ENCODE measurements at regions not wholly inside any gene's neighbourhood (a gene's known extent, or its start where the extent isn't known, plus 50 kb on each side); places are given as distances from the start of the nearest gene placed in this dataset.

DNA sequence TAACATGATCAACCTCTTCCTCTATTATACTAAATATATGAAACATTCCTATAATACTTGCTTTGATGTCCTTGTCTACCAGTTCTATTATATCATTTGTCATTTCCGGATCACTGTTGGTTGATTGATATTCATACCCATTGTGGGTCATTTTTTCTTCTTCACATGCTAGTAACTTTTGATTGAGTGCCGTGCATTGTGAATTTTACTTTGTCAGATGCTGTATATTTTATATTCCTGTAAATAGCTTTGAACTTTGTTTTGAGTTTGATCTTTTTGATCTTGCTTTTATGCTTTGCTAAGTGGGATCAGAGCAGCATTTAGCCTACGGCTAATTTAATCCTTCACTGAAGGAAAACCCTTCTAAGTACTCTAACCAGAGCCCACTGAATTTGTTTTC lies 168.9 kb upstream of the RAB6C start:
- Histone ChIP-seq H3K36me3 (replicated peaks; ENCODE audit: insufficient read depth, low read length) (no peaks in the 10 kb centered on the region), H3K27ac (ENCODE audit: low read length) (no peak overlapping the region)

DNA sequence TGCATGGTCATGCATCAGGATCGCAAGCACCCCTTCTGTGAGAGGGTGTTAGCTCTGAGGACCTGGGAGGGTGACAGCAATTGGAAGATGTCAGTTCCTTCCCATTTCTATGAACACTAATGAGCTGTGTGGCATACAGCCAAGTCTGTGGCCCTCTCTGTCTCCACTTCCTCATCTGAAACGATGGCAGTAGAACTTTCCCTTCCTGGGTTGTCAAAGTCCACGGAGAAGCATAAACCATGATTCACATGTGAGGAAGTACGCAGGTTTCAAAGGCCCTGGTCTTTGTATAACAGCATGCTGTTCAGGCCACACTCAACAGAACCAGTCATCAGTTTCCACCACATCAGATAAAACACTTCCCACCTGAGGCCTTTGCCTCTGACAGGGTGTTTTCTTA lies 167.4 kb upstream of the RAB6C start:
- Histone ChIP-seq H3K36me3 (replicated peaks; ENCODE audit: insufficient read depth, low read length) (no peaks in the 10 kb centered on the region), H4K20me1 (ENCODE audit: insufficient read depth, low read length) (no peaks in the 10 kb centered on the region), H3K27me3 (replicated peaks; ENCODE audit: insufficient read depth, low read length) (no peaks in the 10 kb centered on the region), H3K9me2 (replicated peaks; ENCODE audit: insufficient read depth, low read length) (no peaks in the 10 kb centered on the region), H3K9ac (ENCODE audit: low read length) (no peak overlapping the region), H3K4me3 (ENCODE audit: low read length) (no peak overlapping the region), H3K27ac (ENCODE audit: low read length) (no peak overlapping the region), H3F3A (ENCODE audit: insufficient read depth, low read length) (no peaks in the 10 kb centered on the region), H3K79me2 (ENCODE audit: low read length) (no peaks in the 10 kb centered on the region), H2AFZ (ENCODE audit: low read length) (no peak overlapping the region), H3K4me1 (ENCODE audit: low read length) (no peaks in the 10 kb centered on the region), H3K4me2 (ENCODE audit: low read depth, low read length) (no peak overlapping the region), H3K9me3 (replicated peaks; ENCODE audit: insufficient read depth, low read length) (no peaks in the 10 kb centered on the region)
- TF ChIP-seq EZH2 (optimal IDR thresholded peaks at IDR 0.05; ENCODE audit: low read depth, low read length) (no peak), EZH2phosphoT487 (IDR thresholded peaks at IDR 0.05; ENCODE audit: low read length) (no peak)
- TF ChIP-seq, protein P1, sequence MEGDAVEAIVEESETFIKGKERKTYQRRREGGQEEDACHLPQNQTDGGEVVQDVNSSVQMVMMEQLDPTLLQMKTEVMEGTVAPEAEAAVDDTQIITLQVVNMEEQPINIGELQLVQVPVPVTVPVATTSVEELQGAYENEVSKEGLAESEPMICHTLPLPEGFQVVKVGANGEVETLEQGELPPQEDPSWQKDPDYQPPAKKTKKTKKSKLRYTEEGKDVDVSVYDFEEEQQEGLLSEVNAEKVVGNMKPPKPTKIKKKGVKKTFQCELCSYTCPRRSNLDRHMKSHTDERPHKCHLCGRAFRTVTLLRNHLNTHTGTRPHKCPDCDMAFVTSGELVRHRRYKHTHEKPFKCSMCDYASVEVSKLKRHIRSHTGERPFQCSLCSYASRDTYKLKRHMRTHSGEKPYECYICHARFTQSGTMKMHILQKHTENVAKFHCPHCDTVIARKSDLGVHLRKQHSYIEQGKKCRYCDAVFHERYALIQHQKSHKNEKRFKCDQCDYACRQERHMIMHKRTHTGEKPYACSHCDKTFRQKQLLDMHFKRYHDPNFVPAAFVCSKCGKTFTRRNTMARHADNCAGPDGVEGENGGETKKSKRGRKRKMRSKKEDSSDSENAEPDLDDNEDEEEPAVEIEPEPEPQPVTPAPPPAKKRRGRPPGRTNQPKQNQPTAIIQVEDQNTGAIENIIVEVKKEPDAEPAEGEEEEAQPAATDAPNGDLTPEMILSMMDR (IDR thresholded peaks at IDR 0.05; ENCODE audit: low read length): no peak
- no peak for DNase-seq

More for the DNA sequence above, 168.9 kb upstream of the RAB6C start:
- Histone ChIP-seq H3K4me1 (ENCODE audit: low read length) (no peaks in the 10 kb centered on the region), H3F3A (ENCODE audit: insufficient read depth, low read length) (no peaks in the 10 kb centered on the region), H3K27me3 (replicated peaks; ENCODE audit: insufficient read depth, low read length) (no peaks in the 10 kb centered on the region), H3K79me2 (ENCODE audit: low read length) (no peaks in the 10 kb centered on the region), H3K9me3 (replicated peaks; ENCODE audit: insufficient read depth, low read length) (no peaks in the 10 kb centered on the region), H4K20me1 (ENCODE audit: insufficient read depth, low read length) (no peaks in the 10 kb centered on the region), H3K4me3 (ENCODE audit: low read length) (no peak overlapping the region), H2AFZ (ENCODE audit: low read length) (no peak overlapping the region), H3K4me2 (ENCODE audit: low read depth, low read length) (no peak overlapping the region), H3K9me2 (replicated peaks; ENCODE audit: insufficient read depth, low read length) (no peaks in the 10 kb centered on the region), H3K9ac (ENCODE audit: low read length) (no peak overlapping the region)
- TF ChIP-seq, protein P1 (IDR thresholded peaks at IDR 0.05; ENCODE audit: low read length): no peak
- TF ChIP-seq EZH2phosphoT487 (IDR thresholded peaks at IDR 0.05; ENCODE audit: low read length) (no peak), EZH2 (optimal IDR thresholded peaks at IDR 0.05; ENCODE audit: low read depth, low read length) (no peak)
- no peak for DNase-seq

DNA sequence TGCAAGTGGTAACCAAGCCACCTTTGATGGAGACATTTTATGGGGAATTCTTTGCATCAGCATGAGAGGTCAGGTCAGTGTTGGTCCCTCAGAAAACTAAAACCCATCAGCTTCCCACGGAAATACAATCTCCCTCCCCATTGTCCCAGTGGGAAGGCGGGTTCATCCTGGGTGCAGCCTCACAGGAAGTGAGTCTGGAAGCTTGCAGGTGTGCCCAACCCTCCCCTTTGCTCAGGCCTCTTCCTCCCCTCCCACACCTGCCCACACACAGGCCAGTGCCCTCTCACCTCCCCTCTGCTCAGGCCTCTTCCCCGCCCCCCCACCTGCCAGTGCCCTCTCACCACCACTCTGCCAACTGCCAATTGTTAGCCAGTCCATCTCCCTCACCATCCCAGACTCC lies 166.8 kb upstream of the RAB6C start:
- Histone ChIP-seq H3K79me2 (ENCODE audit: low read length) (no peaks in the 10 kb centered on the region), H3K9ac (ENCODE audit: low read length) (no peak overlapping the region), H3K4me1 (ENCODE audit: low read length) (no peaks in the 10 kb centered on the region), H3K27ac (ENCODE audit: low read length) (no peak overlapping the region), H3K9me3 (replicated peaks; ENCODE audit: insufficient read depth, low read length) (no peaks in the 10 kb centered on the region), H3K4me2 (ENCODE audit: low read depth, low read length) (no peak overlapping the region), H3K36me3 (replicated peaks; ENCODE audit: insufficient read depth, low read length) (no peaks in the 10 kb centered on the region), H3F3A (ENCODE audit: insufficient read depth, low read length) (no peaks in the 10 kb centered on the region), H3K4me3 (ENCODE audit: low read length) (no peak overlapping the region), H3K9me2 (replicated peaks; ENCODE audit: insufficient read depth, low read length) (no peaks in the 10 kb centered on the region), H4K20me1 (ENCODE audit: insufficient read depth, low read length) (no peaks in the 10 kb centered on the region), H2AFZ (ENCODE audit: low read length) (no peak overlapping the region), H3K27me3 (replicated peaks; ENCODE audit: insufficient read depth, low read length) (no peaks in the 10 kb centered on the region)
- DNase-seq: no peak
- TF ChIP-seq, protein P1 (IDR thresholded peaks at IDR 0.05; ENCODE audit: low read length): no peak
- TF ChIP-seq EZH2 (optimal IDR thresholded peaks at IDR 0.05; ENCODE audit: low read depth, low read length): no peak
- TF ChIP-seq EZH2phosphoT487 (IDR thresholded peaks at IDR 0.05; ENCODE audit: low read length): no peak
